ENCODE measurements at regions not wholly inside any gene's neighbourhood (a gene's known extent, or its start where the extent isn't known, plus 50 kb on each side); places are given as distances from the start of the nearest gene placed in this dataset.

DNA sequence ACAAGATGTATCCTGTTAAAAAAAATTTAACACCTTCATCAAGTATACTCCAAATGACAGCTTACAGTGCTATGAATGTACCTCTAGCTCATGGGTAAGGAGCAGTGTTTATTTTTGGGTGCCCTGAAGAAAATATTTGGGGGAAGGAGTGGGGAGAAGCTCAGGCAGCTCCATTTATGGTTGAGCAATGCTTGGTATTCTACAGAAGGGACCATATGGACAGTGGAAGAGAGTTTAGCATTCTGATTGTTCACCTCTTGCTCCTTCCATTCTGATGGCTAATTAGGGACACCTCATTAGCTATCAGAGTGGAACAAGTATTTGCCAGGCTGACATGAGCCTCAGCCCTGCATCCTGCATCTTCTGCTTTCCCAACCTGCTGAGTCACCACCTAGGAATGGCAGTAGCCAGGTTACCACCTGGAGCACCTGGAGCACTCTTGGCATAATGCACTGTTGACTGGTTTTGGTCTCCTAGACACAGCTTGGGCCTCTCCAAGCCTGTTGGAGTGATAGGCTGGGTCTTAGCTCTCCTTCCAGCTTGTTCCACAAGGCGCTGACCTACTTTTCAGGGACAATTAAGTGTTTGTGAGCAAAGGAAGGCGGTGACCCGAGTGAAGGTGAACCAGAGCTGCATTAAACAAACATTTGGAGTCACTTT, 62.0 kb upstream of the MACF1 start:
- no peak for DNase-seq (ENCODE audit: low spot score)
- in situ Hi-C loops (cut with MboI; ENCODE audit: low sequenced_read_pairs, unreplicated experiment), result no loop called here
- TF ChIP-seq, protein P1, sequence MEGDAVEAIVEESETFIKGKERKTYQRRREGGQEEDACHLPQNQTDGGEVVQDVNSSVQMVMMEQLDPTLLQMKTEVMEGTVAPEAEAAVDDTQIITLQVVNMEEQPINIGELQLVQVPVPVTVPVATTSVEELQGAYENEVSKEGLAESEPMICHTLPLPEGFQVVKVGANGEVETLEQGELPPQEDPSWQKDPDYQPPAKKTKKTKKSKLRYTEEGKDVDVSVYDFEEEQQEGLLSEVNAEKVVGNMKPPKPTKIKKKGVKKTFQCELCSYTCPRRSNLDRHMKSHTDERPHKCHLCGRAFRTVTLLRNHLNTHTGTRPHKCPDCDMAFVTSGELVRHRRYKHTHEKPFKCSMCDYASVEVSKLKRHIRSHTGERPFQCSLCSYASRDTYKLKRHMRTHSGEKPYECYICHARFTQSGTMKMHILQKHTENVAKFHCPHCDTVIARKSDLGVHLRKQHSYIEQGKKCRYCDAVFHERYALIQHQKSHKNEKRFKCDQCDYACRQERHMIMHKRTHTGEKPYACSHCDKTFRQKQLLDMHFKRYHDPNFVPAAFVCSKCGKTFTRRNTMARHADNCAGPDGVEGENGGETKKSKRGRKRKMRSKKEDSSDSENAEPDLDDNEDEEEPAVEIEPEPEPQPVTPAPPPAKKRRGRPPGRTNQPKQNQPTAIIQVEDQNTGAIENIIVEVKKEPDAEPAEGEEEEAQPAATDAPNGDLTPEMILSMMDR (IDR thresholded peaks at IDR 0.05; ENCODE audit: borderline replicate concordance, control extremely low read depth, extremely low read depth, insufficient read depth, missing control alignments), result no peak

DNA sequence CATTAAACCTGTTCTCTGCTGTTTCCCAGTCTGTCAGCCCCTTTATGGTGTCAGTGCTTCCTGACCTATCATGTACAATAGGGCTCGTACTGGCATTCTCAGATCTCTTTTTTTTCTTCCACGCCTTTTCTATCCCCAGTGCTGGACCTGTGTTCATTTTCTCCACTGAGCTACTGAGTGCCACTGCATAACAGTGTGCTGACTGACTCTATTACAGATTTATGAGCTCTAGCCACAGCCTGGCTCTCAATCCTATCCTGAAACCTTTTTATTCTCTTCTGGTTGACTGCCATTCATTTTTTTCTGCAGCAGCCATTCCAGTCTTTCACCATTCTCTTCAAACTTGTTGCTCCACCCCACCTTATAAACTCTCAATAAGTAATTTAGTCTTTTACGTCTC, 59.6 kb upstream of the MACF1 start:
- TF ChIP-seq, protein P1 (IDR thresholded peaks at IDR 0.05; ENCODE audit: borderline replicate concordance, control extremely low read depth, extremely low read depth, insufficient read depth, missing control alignments), result no peak
- in situ Hi-C loops (cut with MboI; ENCODE audit: low sequenced_read_pairs, unreplicated experiment), result no loop called here
- no peak for DNase-seq (ENCODE audit: low spot score)

DNA sequence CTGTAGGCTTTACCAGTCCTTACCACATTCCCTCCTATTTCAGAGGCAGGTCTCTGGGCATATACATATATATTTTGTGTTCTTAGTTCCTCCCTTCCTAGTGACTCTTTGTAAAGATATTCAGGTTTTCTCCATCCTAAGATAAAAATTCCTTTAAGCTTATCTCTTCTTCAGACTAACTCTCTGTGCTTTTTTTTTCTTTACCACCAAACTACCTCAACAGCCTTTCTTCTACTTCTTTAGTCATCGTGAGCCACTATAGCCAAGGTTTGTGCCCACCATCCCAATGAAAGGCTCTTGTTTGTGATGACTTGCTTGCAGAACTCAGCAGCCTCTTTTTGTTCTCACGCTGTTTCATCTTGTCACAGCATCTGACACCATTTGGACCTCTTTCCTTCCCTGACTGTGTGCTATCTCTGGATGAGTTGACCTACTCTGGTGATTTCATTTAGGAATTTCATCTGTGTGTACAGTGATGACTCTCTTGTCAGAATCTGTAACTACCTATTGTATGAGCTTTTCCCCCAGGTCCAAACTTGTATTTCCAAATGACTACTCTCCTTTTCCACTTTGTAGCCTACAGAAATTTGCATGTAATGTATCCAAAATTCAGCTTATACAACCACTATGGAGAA, 59.0 kb upstream of the MACF1 start:
- DNase-seq (ENCODE audit: low spot score), result no peak
- TF ChIP-seq, protein P1 (IDR thresholded peaks at IDR 0.05; ENCODE audit: borderline replicate concordance, control extremely low read depth, extremely low read depth, insufficient read depth, missing control alignments), result no peak
- in situ Hi-C loops (cut with MboI; ENCODE audit: low sequenced_read_pairs, unreplicated experiment), result no loop called here

DNA sequence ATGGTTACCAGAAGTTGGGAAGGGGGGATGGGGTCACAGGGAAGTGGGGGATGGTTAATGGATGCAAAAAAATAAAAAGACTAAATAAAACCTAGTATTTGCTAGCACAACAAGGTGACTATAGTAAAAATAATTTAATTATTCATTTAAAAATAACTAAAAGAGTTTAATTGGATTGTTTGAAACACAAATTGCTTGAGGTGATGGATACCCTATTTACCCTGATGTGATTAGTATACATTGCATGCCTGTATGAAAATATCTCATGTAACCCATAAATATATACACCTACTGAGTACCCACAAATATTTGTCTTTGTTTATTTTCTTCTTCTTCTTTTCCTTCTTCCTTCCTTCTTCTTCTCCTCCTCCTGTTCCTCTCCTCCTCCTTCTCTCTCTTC, 57.8 kb upstream of the MACF1 start:
- no peak for DNase-seq (ENCODE audit: low spot score)
- TF ChIP-seq, protein P1 (IDR thresholded peaks at IDR 0.05; ENCODE audit: borderline replicate concordance, control extremely low read depth, extremely low read depth, insufficient read depth, missing control alignments), result no peak
- in situ Hi-C loops (cut with MboI; ENCODE audit: low sequenced_read_pairs, unreplicated experiment), result no loop called here

DNA sequence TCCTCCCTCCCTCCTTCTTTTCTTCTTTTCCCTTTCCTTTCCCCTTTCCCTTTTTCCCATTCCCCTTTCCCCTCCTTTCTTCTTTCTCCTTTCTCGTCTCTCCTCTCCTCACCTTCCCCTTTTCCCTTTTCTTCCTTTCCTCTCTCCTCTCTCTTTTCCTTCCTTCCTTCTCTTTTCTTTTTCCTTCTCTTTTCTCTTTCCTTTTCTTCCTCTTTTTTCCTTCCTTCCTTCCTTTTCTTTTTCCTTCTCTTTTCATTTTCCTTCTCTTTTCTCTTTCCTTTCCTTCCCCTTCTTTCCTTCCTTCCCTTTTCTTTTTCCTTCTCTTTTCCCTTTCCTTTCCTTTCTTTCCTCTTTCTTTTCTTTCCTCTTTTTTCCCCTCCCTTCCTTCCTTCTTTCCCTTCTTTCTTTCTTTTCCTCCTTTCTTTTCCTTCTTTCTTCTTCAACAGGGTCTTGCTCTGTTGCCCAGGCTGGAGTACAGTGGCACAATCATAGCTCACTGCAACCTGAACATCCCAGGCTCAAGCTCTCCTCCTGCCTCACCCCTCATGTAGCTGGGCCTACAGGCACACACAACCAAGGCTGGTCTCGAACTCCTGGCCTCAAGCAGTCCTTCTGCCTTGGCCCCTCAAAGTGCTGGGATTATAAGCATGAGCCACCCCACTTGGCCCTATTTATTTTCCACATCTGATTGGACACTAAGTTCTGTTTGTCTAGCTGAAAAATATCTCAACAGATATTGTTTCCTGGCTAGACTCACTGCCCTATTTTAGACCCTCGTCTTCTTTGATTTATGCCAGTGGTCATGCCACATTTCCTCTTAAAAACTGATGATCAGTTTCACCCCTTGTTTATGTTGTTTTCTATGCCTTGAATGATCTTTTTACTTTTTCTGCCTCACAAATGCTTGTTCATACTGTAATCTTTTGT, 57.1 kb upstream of the MACF1 start:
- DNase-seq (ENCODE audit: low spot score), result no peak
- TF ChIP-seq, protein P1 (IDR thresholded peaks at IDR 0.05; ENCODE audit: borderline replicate concordance, control extremely low read depth, extremely low read depth, insufficient read depth, missing control alignments), result no peak
- in situ Hi-C loops (cut with MboI; ENCODE audit: low sequenced_read_pairs, unreplicated experiment), result no loop called here

DNA sequence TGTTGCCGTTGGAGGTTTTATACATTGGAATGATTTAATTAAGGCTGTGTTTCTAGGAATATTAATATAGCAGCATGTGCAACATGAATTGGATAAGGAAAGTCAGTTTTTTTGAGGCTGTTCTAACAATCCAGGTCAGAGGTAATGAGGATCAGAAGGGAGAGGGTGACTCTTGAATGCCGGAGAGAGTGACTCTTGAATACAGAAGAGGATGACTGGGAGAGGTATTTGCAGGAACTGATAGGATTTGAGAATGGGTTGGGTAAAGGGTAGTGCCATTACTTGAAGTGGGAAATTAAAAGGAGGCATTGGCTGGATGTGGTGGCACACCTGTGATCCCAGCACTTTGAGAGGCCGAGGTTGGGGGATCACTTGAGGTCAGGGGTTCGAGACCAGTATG, 55.6 kb upstream of the MACF1 start:
- TF ChIP-seq, protein P1 (IDR thresholded peaks at IDR 0.05; ENCODE audit: borderline replicate concordance, control extremely low read depth, extremely low read depth, insufficient read depth, missing control alignments), result no peak
- DNase-seq (ENCODE audit: low spot score), result no peak
- in situ Hi-C loops (cut with MboI; ENCODE audit: low sequenced_read_pairs, unreplicated experiment), result no loop called here
